ENCODE measurements at regions not wholly inside any gene's neighbourhood (a gene's known extent, or its start where the extent isn't known, plus 50 kb on each side); places are given as distances from the start of the nearest gene placed in this dataset.

GRCh38 chr9:126166866-126167265 is 159.8 kb upstream of the MVB12B start:
- ATAC-seq (ENCODE audit: low read depth) (no peak), DNase-seq (no peak)
- WGBS (ENCODE audit: insufficient coverage) = 92% methylated on average over 3 of the region's 6 CpGs
- intact Hi-C loops (cut with micrococcal nuclease) = no loop called here
- Histone ChIP-seq H3K9ac (ENCODE audit: low read length) (no peak overlapping the region), H4K20me1 (ENCODE audit: control insufficient read depth, insufficient read depth, low read length, poor library complexity, severe bottlenecking) (no peaks in the 10 kb centered on the region), H2AFZ (ENCODE audit: insufficient read depth, low read depth, low read length, poor library complexity, severe bottlenecking) (no peak overlapping the region), H3K79me2 (ENCODE audit: control insufficient read depth, insufficient read depth, low read length) (no peaks in the 10 kb centered on the region), H3K4me3 (ENCODE audit: control extremely low read depth in 1 of 5, extremely low read depth in 1 of 5, insufficient read depth in 1 of 5, low read depth in 2 of 5, low read length in 4 of 5) (no peak overlapping the region), H3K27ac (ENCODE audit: low read length in 2 of 2) (no peak overlapping the region), H3K36me3 (replicated peaks in 1 of 2; ENCODE audit: control extremely low read depth in 1 of 2, control insufficient read depth in 1 of 2, extremely low read depth in 1 of 2, insufficient read depth in 2 of 2, low read length in 1 of 2) (no peaks in the 10 kb centered on the region), H3K27me3 (replicated peaks in 1 of 4; ENCODE audit: control extremely low read depth in 1 of 4, control insufficient read depth in 3 of 4, insufficient read depth in 4 of 4, low read length in 3 of 4) (peaks cover 0 to 4% (median 1%) of the 10 kb centered on the region in 4 experiments), H3K4me1 (ENCODE audit: control insufficient read depth in 2 of 2, insufficient read depth in 2 of 2, low read length in 2 of 2) (no peaks in the 10 kb centered on the region), H3K4me2 (replicated peaks; ENCODE audit: low read depth, low read length, poor library complexity, severe bottlenecking) (no peak overlapping the region), H3K9me3 (ENCODE audit: control extremely low read depth in 1 of 3, control insufficient read depth in 2 of 3, insufficient read depth in 1 of 3, low read length in 2 of 3) (no peaks in the 10 kb centered on the region)
- ChIA-PET POLR2A (no interaction called here), CTCF (no interaction called here)
- Mint-ChIP-seq H3K27ac (no peak overlapping the region), H3K4me1 (peaks cover 2% of the 10 kb centered on the region), H3K4me3 (no peak overlapping the region), H3K9me3 (ENCODE audit: insufficient read depth) (no peaks in the 10 kb centered on the region), H3K27me3 (peaks cover 34% of the 10 kb centered on the region)
- TF ChIP-seq EZH2 (IDR thresholded peaks at IDR 0.05; ENCODE audit: borderline replicate concordance, insufficient read depth, low read depth, low read length, poor library complexity, severe bottlenecking) (no peak), CTCF (IDR thresholded peaks at IDR 0.05) (no peak)

GRCh38 chr9:126169736-126170135 is 156.9 kb upstream of the MVB12B start:
- H3K79me2 ChIP-seq (ENCODE audit: control insufficient read depth, insufficient read depth, low read length) = no peaks in the 10 kb centered on the region
- H3K4me1 Mint-ChIP-seq = no peaks in the 10 kb centered on the region
- peaks cover 0 to 4% (median 1%) of the 10 kb centered on the region in 4 experiments for H3K27me3 ChIP-seq (replicated peaks in 1 of 4; ENCODE audit: control extremely low read depth in 1 of 4, control insufficient read depth in 3 of 4, insufficient read depth in 4 of 4, low read length in 3 of 4)
- POLR2A ChIA-PET = no interaction called here
- intact Hi-C loops (cut with micrococcal nuclease) = no loop called here
- ATAC-seq (ENCODE audit: low read depth) = no peak
- H3K27me3 Mint-ChIP-seq = peaks cover 37% of the 10 kb centered on the region
- no peak for DNase-seq
- no peak overlapping the region for H2AFZ ChIP-seq (ENCODE audit: insufficient read depth, low read depth, low read length, poor library complexity, severe bottlenecking)
- H3K9me3 Mint-ChIP-seq (ENCODE audit: insufficient read depth) = no peaks in the 10 kb centered on the region
- H3K9ac ChIP-seq (ENCODE audit: low read length) = no peak overlapping the region
- 78% methylated on average over 4 of the region's 4 CpGs for whole genome bisulfite sequencing (ENCODE audit: insufficient coverage)
- no peaks in the 10 kb centered on the region for H3K4me1 ChIP-seq (ENCODE audit: control insufficient read depth in 2 of 2, insufficient read depth in 2 of 2, low read length in 2 of 2)
- CTCF ChIA-PET = no interaction called here
- no peaks in the 10 kb centered on the region for H3K36me3 ChIP-seq (replicated peaks in 1 of 2; ENCODE audit: control extremely low read depth in 1 of 2, control insufficient read depth in 1 of 2, extremely low read depth in 1 of 2, insufficient read depth in 2 of 2, low read length in 1 of 2)
- no peak overlapping the region for H3K27ac ChIP-seq (ENCODE audit: low read length in 2 of 2)
- no peak overlapping the region for H3K4me2 ChIP-seq (replicated peaks; ENCODE audit: low read depth, low read length, poor library complexity, severe bottlenecking)
- no peak overlapping the region for H3K27ac Mint-ChIP-seq
- H3K9me3 ChIP-seq (ENCODE audit: control extremely low read depth in 1 of 3, control insufficient read depth in 2 of 3, insufficient read depth in 1 of 3, low read length in 2 of 3) = peaks cover 0 to 5% (median 0%) of the 10 kb centered on the region in 3 donors
- no peaks in the 10 kb centered on the region for H4K20me1 ChIP-seq (ENCODE audit: control insufficient read depth, insufficient read depth, low read length, poor library complexity, severe bottlenecking)
- H3K4me3 Mint-ChIP-seq = no peak overlapping the region
- TF ChIP-seq CTCF (IDR thresholded peaks at IDR 0.05) (no peak), EZH2 (IDR thresholded peaks at IDR 0.05; ENCODE audit: borderline replicate concordance, insufficient read depth, low read depth, low read length, poor library complexity, severe bottlenecking) (no peak)
- no peak overlapping the region for H3K4me3 ChIP-seq (ENCODE audit: control extremely low read depth in 1 of 5, extremely low read depth in 1 of 5, insufficient read depth in 1 of 5, low read depth in 2 of 5, low read length in 4 of 5)
